PC-9 (cell line): ENCODE measurements at regions not wholly inside any gene's neighbourhood (a gene's known extent, or its start where the extent isn't known, plus 50 kb on each side); places are given as distances from the start of the nearest gene placed in this dataset.

Source experiments
- BruUV-seq: library from RNA; stranded (reverse); fragments of 400-500 nt; replicated peaks from 2 replicates; lab custom pipeline; 2021; lab: Mats Ljungman, UMichigan
- CTCF ChIA-PET: fragments of 300-600 bp; sonication (Branson Sonifier 250); formaldehyde crosslinking; loops from one replicate; lab custom pipeline; 2022; ENCODE audit warnings: antibody characterized with exemption; lab: Charles Lee
- POLR2A ChIA-PET: fragments of 300-600 bp; sonication (Branson Sonifier 250); formaldehyde crosslinking; loops from one replicate; lab custom pipeline; 2022; ENCODE audit warnings: antibody characterized with exemption; ENCODE audit not compliant: unreplicated experiment; lab: Charles Lee
- DNase-seq, 2 experiments: peaks; one replicate each; pipeline versions ENCODE4 v3.0.0 to v3.0.0-alpha.2; 2015 to 2022; ENCODE audit warnings: mixed read lengths in 1 of 2
- H2AFZ ChIP-seq: fragments of 200-600 bp; sonication (generic); 2 replicates; pipeline ENCODE4 v1.8.1; 2017; ENCODE audit warnings: antibody characterized with exemption
- H3F3A ChIP-seq: fragments of 200-600 bp; sonication (generic); 2 replicates; pipeline ENCODE4 v1.8.1; 2017; ENCODE audit warnings: antibody characterized with exemption, mild to moderate bottlenecking, low read depth; ENCODE audit not compliant: insufficient read depth
- H3K27ac ChIP-seq: fragments of 200-600 bp; sonication (generic); 2 replicates; pipeline ENCODE4 v1.6.1; 2016; ENCODE audit warnings: mixed run types
- H3K27me3 ChIP-seq: fragments of 200-600 bp; sonication (generic); 2 replicates; pipeline ENCODE4 v1.6.1; 2016; ENCODE audit warnings: low read depth, mixed run types; ENCODE audit not compliant: insufficient read depth
- H3K36me3 ChIP-seq: fragments of 200-600 bp; sonication (generic); 2 replicates; pipeline ENCODE4 v1.6.1; 2016; ENCODE audit warnings: low read depth, mixed run types
- H3K4me1 ChIP-seq: fragments of 200-600 bp; sonication (generic); replicated peaks from 2 replicates; pipeline ENCODE4 v1.6.1; 2016; ENCODE audit warnings: mixed run types; ENCODE audit not compliant: insufficient read depth
- H3K4me2 ChIP-seq: fragments of 200-600 bp; sonication (generic); 2 replicates; pipeline ENCODE4 v1.6.1; 2017; ENCODE audit warnings: mixed run types
- H3K4me3 ChIP-seq: fragments of 200-600 bp; sonication (generic); 2 replicates; pipeline ENCODE4 v1.6.1; 2016; ENCODE audit warnings: mixed run types
- H3K79me2 ChIP-seq: fragments of 200-600 bp; sonication (generic); 2 replicates; pipeline ENCODE4 v1.6.1; 2017; ENCODE audit warnings: low read depth, mixed run types
- H3K9me2 ChIP-seq: fragments of 200-600 bp; sonication (generic); 2 replicates; pipeline ENCODE4 v1.8.1; 2017; ENCODE audit warnings: mild to moderate bottlenecking; ENCODE audit not compliant: insufficient read depth
- H3K9me3 ChIP-seq: fragments of 200-600 bp; sonication (generic); 2 replicates; pipeline ENCODE4 v1.8.1; 2016; ENCODE audit warnings: low read depth; ENCODE audit not compliant: insufficient read depth
- H4K20me1 ChIP-seq: fragments of 200-600 bp; sonication (generic); 2 replicates; pipeline ENCODE4 v1.8.1; 2017; ENCODE audit not compliant: insufficient read depth
- EZH2 ChIP-seq: fragments of 200-600 bp; sonication (generic); IDR thresholded peaks from 2 replicates; pipeline ENCODE4 v1.8.0; 2017; ENCODE audit warnings: antibody characterized with exemption, low read depth
- intact Hi-C: fragments of 100-400 bp; cut with micrococcal nuclease; formaldehyde crosslinking; loops from one replicate; pipeline ENCODE4 v1.10.0; 2022; ENCODE audit not compliant: unreplicated experiment
- TF ChIP-seq, protein P1 (sequence below): fragments of 200-600 bp; sonication (generic); conservative IDR thresholded peaks from 2 replicates; pipeline ENCODE4 v1.6.1; 2017; ENCODE audit warnings: mixed run types, antibody characterized with exemption, mild to moderate bottlenecking, moderate library complexity

DNA sequence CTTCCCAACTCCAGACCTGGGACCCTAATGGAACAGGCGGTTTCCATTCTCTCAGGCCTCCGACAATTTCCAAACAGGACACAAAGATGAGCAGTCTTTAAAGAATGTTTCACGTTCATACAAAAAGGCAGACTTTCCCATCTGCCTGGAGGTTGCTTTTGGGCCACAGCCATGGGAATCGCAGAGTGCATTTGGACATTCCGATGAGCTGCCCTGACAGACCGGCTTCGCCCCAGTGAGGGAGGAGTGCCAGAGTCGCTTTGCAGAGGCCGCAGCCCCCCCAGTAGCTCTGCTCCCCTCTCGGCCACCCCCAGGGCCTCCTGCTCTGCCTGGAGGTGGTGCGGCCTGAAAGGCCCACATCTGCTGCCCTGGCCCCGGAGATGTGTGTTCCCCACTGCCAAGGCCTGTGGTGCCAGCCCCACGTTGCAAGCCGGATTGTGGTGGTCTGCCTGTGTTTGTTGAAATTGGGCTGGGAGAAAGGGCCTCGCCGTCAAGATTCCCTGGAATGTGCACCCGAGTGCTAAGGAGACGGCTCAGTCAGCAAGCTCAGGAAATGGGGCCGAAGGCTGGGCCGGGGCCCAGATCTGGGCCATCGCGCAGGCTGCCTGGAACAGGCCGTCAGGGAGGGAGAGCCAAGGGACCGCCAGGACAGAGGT is 89.8 kb downstream of the C16orf95 start:
- H3K4me1 ChIP-seq: no peaks in the 10 kb centered on the region
- no TSS peak for BruUV-seq
- TF ChIP-seq, protein P1, sequence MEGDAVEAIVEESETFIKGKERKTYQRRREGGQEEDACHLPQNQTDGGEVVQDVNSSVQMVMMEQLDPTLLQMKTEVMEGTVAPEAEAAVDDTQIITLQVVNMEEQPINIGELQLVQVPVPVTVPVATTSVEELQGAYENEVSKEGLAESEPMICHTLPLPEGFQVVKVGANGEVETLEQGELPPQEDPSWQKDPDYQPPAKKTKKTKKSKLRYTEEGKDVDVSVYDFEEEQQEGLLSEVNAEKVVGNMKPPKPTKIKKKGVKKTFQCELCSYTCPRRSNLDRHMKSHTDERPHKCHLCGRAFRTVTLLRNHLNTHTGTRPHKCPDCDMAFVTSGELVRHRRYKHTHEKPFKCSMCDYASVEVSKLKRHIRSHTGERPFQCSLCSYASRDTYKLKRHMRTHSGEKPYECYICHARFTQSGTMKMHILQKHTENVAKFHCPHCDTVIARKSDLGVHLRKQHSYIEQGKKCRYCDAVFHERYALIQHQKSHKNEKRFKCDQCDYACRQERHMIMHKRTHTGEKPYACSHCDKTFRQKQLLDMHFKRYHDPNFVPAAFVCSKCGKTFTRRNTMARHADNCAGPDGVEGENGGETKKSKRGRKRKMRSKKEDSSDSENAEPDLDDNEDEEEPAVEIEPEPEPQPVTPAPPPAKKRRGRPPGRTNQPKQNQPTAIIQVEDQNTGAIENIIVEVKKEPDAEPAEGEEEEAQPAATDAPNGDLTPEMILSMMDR: no peak
- TF ChIP-seq EZH2: no peak
- no peaks in the 10 kb centered on the region for H3K36me3 ChIP-seq
- ChIA-PET CTCF (no interaction called here), POLR2A (no interaction called here)
- H4K20me1 ChIP-seq: no peaks in the 10 kb centered on the region
- no peak overlapping the region for H2AFZ ChIP-seq
- no peaks in the 10 kb centered on the region for H3K79me2 ChIP-seq
- no peak for DNase-seq
- no peaks in the 10 kb centered on the region for H3K27me3 ChIP-seq
- H3K9me2 ChIP-seq: no peaks in the 10 kb centered on the region
- no peak overlapping the region for H3K4me2 ChIP-seq
- peaks cover 6% of the 10 kb centered on the region for H3F3A ChIP-seq
- no peak overlapping the region for H3K4me3 ChIP-seq
- H3K27ac ChIP-seq: no peak overlapping the region
- intact Hi-C loops: no loop called here
- H3K9me3 ChIP-seq: no peaks in the 10 kb centered on the region; the same call in 1 of the 2 replicates

DNA sequence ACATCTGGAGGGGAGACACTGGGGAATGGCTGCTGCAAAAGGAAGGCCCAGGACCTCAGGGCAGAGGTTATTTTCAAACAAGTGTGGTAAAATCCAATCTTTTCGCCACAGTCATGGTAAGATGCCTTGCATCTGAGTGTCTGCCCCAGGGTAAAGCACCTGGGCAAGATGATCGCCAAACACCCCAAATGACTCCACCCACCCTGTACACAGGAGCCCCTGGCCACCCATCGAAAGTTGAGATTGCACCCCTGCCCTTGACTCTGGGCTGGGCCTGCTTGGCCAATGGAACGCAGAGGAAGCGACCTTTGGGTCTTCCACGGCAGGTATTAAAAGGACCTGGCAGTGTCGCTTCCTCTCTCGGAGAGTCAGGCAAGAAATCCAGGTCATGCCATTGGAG is 88.8 kb downstream of the C16orf95 start:
- no peaks in the 10 kb centered on the region for H3K79me2 ChIP-seq
- H3K27ac ChIP-seq: no peak overlapping the region
- no peaks in the 10 kb centered on the region; the same call in 1 of the 2 replicates for H3K9me3 ChIP-seq
- no peaks in the 10 kb centered on the region for H3K4me1 ChIP-seq
- no peaks in the 10 kb centered on the region for H3K9me2 ChIP-seq
- no peaks in the 10 kb centered on the region for H3K36me3 ChIP-seq
- H3K4me2 ChIP-seq: no peak overlapping the region
- H2AFZ ChIP-seq: no peak overlapping the region
- H3K27me3 ChIP-seq: no peaks in the 10 kb centered on the region
- CTCF ChIA-PET: no interaction called here
- DNase-seq: no peak
- BruUV-seq: no TSS peak
- no peaks in the 10 kb centered on the region for H4K20me1 ChIP-seq
- H3K4me3 ChIP-seq: no peak overlapping the region
- intact Hi-C loops: no loop called here
- H3F3A ChIP-seq: peaks cover 6% of the 10 kb centered on the region
- POLR2A ChIA-PET: no interaction called here
- TF ChIP-seq, protein P1: no peak
- no peak for TF ChIP-seq EZH2

DNA sequence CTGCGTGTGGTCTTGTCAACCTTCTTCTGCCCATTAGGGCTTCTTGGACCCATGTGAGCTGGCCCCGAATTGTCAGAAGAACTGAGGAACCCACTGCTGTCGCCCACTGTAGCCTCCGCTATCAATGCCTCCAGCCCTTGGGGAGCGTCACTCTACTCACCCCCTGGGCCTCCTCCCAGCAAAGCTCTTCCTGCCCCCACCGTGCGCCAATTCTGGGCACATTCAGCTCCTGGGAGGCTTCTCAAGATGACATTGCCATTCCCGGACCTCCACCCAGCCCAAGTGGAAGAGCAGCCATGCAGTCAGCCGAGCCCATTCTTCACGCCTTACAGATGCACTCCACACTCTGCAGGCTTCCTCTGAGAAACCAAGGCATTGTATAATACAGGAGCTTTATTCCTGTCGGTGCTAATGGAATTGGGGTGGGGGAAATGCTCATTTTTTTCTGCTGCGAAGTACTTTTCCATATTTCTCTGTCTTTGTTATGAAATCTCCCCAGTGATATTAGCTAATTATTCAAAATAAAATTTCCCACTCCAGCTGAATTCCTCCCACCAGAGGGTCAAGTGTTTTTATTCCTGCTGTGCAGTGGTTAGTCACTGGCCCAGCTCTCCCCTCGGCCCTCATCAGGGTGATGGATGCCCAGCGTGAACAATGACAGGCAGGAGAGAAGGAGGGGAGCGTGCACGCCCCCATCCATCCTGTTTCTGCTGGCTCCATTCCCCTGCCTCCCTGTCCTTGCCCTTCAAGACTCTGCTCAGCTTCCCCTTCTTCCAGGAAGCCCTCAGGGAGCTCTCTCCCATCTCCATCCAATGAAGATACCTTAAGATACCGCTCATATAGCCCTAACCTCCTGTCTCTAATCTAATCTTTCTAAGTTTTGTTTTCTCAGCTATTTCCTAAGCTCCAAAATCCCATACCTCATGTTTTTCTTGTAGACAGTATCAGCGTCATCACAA is 87.7 kb downstream of the C16orf95 start:
- CTCF ChIA-PET: interaction anchor here (0.6 kb wide), 1 partner anchor 29 kb away, joined by 4 read pairs; no protein-coding TSS in a partner anchor

More for the DNA sequence above, 87.7 kb downstream of the C16orf95 start:
- no peak overlapping the region for H3K27ac ChIP-seq
- no peak overlapping the region for H2AFZ ChIP-seq
- no peaks in the 10 kb centered on the region for H3K9me2 ChIP-seq
- no peaks in the 10 kb centered on the region for H3K79me2 ChIP-seq
- no TSS peak for BruUV-seq
- no peak for TF ChIP-seq EZH2
- TF ChIP-seq, protein P1: no peak
- H3K4me1 ChIP-seq: no peaks in the 10 kb centered on the region
- no peak overlapping the region for H3K4me3 ChIP-seq
- no peaks in the 10 kb centered on the region; the same call in 1 of the 2 replicates for H3K9me3 ChIP-seq
- intact Hi-C loops: no loop called here
- no peaks in the 10 kb centered on the region for H4K20me1 ChIP-seq
- no peaks in the 10 kb centered on the region for H3F3A ChIP-seq
- H3K4me2 ChIP-seq: no peak overlapping the region
- H3K36me3 ChIP-seq: no peaks in the 10 kb centered on the region
- H3K27me3 ChIP-seq: no peaks in the 10 kb centered on the region
- POLR2A ChIA-PET: interaction anchor here (0.5 kb wide), 1 partner anchor 122 kb away, joined by 5 read pairs; no protein-coding TSS in a partner anchor
- DNase-seq: no peak
